Coronary artery (tissue), 2 donors: ENCODE measurements at regions not wholly inside any gene's neighbourhood (a gene's known extent, or its start where the extent isn't known, plus 50 kb on each side); places are given as distances from the start of the nearest gene placed in this dataset.

Experiments
- DNase-seq: peaks from one replicate; pipeline ENCODE4 v3.0.0-alpha.2; 2017; ENCODE audit warnings: low spot score
- H3K27ac ChIP-seq, 2 donors: fragments of 200-600 bp; sonication (generic); one replicate each; pipeline ENCODE4 v1.5.1; 2016 to 2019
- H3K4me3 ChIP-seq: fragments of 200-600 bp; sonication (generic); 2 replicates; pipeline ENCODE4 v1.5.1; 2016; ENCODE audit warnings: mild to moderate bottlenecking, moderate library complexity
- TF ChIP-seq, protein P1 (sequence below): fragments of 200-600 bp; sonication (generic); IDR thresholded peaks from one replicate; pipeline ENCODE4 v1.5.1; 2019; ENCODE audit warnings: antibody characterized with exemption

DNA sequence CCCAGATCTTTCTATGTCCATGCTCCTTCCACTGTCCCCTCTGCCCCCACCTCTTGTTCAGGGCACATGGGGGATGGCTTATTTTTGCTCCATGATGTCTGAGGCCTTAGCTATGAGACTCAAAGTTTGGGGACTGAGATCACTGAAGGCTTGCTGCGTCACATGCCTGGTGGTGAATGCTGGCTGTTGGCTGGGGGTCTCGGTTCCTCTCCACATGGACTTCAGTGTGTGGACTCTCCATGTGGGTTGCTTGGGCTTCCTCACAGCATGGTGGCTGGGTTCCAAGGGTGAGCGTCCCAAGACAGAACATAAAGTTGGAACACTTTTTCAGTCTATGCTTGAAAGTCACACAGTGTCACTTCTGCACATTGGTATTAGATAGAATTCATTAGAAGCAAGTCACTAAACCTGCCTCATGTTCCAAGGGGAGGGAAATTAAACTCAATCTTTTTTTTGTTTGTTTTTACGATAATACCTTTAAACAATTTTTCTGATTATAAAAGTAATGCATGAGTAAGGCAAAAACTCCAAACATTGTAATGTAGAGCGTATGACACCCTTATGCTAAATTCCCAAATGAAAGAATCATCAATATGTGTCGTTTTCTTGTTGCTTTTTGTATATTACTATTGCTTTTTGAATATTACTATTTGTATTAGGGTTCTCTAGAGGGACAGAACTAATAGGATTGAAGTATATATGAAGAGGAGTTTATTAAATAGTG lies 111.7 kb downstream of the MYCN start:
- H3K27ac ChIP-seq, result no peak overlapping the region
- TF ChIP-seq, protein P1, sequence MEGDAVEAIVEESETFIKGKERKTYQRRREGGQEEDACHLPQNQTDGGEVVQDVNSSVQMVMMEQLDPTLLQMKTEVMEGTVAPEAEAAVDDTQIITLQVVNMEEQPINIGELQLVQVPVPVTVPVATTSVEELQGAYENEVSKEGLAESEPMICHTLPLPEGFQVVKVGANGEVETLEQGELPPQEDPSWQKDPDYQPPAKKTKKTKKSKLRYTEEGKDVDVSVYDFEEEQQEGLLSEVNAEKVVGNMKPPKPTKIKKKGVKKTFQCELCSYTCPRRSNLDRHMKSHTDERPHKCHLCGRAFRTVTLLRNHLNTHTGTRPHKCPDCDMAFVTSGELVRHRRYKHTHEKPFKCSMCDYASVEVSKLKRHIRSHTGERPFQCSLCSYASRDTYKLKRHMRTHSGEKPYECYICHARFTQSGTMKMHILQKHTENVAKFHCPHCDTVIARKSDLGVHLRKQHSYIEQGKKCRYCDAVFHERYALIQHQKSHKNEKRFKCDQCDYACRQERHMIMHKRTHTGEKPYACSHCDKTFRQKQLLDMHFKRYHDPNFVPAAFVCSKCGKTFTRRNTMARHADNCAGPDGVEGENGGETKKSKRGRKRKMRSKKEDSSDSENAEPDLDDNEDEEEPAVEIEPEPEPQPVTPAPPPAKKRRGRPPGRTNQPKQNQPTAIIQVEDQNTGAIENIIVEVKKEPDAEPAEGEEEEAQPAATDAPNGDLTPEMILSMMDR, result no peak
- no peak overlapping the region for H3K4me3 ChIP-seq
- no peak for DNase-seq

DNA sequence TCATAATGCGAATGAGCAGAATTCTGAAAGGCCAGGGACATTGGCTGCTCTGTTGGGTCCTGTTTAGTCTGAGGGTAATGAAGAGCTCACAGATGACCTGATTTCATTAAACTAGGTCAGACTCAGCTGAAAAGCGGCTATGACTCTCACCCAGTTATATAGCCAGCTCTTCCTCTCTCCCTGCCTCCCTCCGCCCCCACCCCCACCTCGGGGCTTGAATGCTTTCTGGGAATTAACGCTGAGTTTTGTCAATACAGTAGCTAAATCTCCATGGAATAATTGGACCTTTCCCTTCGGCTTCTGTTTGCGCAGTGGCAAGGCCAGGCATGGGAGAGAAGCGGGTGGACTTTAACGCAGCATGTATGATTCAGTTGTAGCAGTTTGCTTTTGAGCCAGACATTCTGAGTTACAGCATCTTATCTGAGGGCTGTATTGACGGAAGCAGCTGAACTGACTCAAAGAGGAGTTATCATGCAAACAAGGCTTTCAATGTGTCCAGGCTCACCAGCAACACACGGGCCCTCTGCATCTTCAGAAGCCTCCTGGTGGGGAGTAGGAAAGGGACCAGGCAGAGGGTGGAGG lies 110.6 kb downstream of the MYCN start:
- TF ChIP-seq, protein P1, result no peak
- Histone ChIP-seq H3K4me3 (no peak overlapping the region), H3K27ac (no peak overlapping the region)
- DNase-seq, result no peak

DNA sequence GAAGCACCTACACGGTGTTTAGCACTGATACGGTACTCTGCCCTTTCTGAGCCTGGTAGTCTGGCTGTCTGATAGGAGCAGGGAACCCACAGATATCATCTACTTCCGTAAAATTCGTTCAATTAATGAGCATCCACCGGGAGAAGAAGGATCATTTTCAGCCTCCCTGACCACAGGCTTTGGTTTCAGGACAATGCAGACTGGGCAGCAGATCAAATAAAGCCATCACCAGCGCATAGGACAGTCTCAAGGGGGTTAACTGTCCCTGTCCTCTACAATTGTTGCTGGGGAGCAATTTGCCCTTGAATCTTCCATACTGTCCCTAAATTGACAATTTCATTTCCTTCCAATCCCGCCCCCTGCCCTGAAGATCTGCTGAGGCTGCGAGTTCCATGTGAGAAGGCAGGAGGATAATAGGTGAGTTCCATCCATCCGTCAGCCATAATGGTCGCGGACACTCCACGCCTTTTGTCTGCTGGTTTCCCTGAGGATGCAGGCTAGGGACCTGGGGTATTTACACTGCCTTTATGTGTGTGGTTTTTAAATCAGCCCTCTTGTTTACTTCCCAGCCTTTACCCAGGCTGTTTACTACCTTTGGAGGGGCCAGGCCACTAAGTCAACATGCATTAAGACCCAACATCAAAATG lies 110.0 kb downstream of the MYCN start:
- TF ChIP-seq, protein P1, result no peak
- no peak for DNase-seq
- Histone ChIP-seq H3K4me3 (no peak overlapping the region), H3K27ac (no peak overlapping the region)

DNA sequence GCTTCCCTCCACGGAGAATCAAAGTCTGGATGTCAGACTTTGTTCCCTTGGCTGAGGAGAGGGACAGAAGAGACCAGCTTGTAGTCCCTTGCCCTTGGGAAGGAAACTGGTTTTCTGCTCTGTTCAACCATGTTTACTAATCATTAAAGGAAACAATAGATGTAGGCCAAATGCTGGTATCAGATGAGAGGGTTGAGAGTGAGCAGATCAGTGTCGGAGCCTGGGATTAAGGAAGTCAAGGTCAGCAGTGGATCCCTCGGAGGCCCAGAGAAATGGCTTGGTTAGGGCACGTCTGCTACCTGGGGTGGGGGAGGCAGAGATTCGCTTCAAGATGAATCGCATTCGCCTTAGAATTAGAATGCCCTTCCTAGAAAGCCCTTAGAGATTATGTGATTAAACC lies 109.1 kb downstream of the MYCN start:
- Histone ChIP-seq H3K4me3 (no peak overlapping the region), H3K27ac (no peak overlapping the region)
- TF ChIP-seq, protein P1, result no peak
- no peak for DNase-seq

DNA sequence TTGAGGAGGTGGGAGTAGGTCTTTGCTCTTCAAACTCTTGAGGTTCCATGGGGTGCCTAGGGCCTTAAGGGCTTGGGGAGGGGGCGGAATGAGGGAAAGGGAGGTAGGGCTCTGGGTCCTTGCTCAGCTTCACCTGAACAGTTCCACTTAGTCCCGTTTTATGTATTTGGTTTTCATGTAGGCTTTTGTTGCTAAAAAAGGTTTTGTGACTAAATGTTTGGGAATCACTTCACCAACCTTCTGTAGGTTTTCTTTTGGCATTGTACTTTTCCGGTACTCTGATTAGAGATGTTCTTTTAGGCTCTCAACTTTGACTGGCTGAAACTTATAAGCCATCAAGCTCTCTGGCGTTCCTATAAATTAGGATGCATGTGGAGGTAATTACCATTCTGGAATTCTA lies 108.1 kb downstream of the MYCN start:
- DNase-seq, result no peak
- TF ChIP-seq, protein P1, result no peak
- Histone ChIP-seq H3K27ac (no peak overlapping the region), H3K4me3 (no peak overlapping the region)

DNA sequence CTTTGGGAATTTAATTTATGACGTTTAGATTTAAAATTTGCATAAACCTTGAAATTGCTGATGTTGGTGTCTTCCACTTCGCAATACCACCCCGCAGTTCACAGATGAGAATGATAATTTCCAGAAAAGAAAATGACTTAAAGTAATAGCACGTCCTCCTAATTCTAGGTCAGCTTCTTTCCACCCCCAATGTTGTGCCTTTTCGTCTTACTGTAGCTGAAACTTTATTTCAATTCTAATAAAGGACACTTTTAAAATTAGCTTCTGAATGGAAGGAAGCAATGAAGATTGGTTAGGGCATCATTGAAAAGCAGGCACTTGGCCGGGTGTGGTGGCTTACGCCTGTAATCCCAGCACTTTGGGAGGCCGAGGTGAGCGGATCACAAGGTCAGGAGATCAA lies 107.4 kb downstream of the MYCN start:
- H3K4me3 ChIP-seq, result no peak overlapping the region
- H3K27ac ChIP-seq, result no peak overlapping the region
- TF ChIP-seq, protein P1, result no peak
- DNase-seq, result no peak

DNA sequence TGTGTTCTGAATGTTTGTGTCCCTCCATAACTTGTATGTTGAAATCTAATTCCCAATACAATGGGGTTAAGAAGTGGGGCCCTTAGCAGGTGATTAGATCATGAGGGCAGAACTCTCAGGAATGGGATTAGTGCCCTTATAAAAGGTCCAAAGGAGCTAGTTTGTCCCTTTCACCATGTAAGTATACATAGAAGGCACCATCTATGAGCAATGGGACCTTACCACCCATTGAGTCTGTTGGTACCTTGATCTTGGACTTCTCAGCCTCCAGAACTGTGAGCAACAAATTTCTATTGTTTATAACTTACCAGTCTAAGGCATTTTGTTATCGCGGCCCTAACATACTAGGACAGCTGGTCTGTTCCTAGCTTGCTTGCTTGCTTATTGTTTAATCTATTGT lies 106.3 kb downstream of the MYCN start:
- no peak for DNase-seq
- TF ChIP-seq, protein P1, result no peak
- Histone ChIP-seq H3K4me3 (no peak overlapping the region), H3K27ac (no peak overlapping the region)
